ENCODE measurements at regions not wholly inside any gene's neighbourhood (a gene's known extent, or its start where the extent isn't known, plus 50 kb on each side); places are given as distances from the start of the nearest gene placed in this dataset.
"Not testable (repeated sequence)": the region's sequence is repeated elsewhere in the genome, so short reads cannot be mapped to it uniquely, and the experiment has no call there.

DNA sequence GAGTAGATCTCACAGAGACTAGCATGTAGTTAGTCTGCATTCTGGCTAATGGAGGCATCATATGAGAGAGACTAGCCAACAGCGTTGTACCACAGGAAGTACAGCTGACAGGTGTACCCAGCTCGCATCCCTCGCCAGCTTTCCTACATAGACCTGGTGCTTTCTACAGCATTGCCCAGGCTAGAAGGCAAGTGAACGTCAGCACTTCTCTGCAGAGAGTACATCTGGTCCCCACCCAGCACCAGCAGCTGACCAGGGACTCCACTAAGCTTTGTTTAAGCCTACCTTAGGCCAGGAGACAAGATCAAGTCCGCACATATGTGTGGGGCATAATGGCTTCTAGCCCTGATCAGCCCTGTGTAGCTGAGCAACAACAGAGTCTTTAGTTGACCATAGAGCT lies 1692.9 kb downstream of the SPATA31A7 start:
- TF ChIP-seq, protein P1, sequence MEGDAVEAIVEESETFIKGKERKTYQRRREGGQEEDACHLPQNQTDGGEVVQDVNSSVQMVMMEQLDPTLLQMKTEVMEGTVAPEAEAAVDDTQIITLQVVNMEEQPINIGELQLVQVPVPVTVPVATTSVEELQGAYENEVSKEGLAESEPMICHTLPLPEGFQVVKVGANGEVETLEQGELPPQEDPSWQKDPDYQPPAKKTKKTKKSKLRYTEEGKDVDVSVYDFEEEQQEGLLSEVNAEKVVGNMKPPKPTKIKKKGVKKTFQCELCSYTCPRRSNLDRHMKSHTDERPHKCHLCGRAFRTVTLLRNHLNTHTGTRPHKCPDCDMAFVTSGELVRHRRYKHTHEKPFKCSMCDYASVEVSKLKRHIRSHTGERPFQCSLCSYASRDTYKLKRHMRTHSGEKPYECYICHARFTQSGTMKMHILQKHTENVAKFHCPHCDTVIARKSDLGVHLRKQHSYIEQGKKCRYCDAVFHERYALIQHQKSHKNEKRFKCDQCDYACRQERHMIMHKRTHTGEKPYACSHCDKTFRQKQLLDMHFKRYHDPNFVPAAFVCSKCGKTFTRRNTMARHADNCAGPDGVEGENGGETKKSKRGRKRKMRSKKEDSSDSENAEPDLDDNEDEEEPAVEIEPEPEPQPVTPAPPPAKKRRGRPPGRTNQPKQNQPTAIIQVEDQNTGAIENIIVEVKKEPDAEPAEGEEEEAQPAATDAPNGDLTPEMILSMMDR (IDR thresholded peaks at IDR 0.05 in 4 of 5, conservative IDR thresholded peaks at IDR 0.05 in 1 of 5) = not testable (repeated sequence)
- not testable (repeated sequence) for TF ChIP-seq POLR2A (IDR thresholded peaks at IDR 0.05)

Measured in gastrocnemius medialis (tissue), 4 donors.